HG03457 (cell line): ENCODE measurements at regions not wholly inside any gene's neighbourhood (a gene's known extent, or its start where the extent isn't known, plus 50 kb on each side); places are given as distances from the start of the nearest gene placed in this dataset.

Experiments used
- ATAC-seq: cut with Tn5 transposase; IDR thresholded peaks from one replicate; pipeline ENCODE4 v1.9.1; 2021; ENCODE audit warnings: moderate number of reproducible peaks; ENCODE audit not compliant: unreplicated experiment

DNA sequence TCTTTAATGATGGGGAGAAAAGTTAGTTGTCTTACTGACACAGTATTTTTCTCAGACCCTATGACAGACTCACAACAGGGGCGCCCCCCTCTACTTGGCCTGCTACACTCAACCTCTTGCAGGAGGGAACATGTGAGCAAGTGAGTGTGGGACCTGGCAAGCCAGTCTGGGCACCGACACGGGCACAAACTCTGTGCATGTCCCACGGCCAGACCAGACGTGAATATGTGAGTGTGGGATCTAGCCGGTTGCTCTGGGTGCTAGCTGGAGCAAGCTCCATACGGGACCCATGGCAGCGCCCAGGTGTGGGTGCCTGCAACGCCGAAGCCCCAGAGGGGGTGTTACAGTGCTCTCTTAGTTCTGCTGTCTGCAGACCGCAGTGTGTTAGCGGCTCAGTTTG lies 1437.3 kb upstream of the MIR17HG start:
- ATAC-seq, result no peak

DNA sequence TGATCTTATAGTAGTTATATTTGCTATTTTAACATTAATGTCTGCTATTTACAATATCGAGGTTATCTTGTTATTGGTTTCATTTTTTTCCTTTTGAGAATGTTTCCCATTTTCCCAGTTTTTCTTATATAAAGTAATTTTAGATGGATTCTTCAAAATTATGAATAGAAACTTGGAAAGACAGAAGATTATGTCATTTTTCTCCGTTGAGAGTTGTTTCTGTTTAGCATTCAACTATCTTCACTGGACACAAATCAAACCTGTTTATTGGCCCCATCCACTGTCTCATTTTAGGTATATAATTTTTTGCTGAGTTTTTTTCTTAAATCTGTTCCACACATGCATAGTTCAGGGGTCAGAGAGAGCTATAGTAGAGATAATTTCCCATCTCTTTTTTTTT lies 1430.9 kb upstream of the MIR17HG start:
- no peak for ATAC-seq

- ATAC-seq, result no peak
Observed at GRCh38 chr13:89920461-89920860, 1427.0 kb upstream of the MIR17HG start.

DNA sequence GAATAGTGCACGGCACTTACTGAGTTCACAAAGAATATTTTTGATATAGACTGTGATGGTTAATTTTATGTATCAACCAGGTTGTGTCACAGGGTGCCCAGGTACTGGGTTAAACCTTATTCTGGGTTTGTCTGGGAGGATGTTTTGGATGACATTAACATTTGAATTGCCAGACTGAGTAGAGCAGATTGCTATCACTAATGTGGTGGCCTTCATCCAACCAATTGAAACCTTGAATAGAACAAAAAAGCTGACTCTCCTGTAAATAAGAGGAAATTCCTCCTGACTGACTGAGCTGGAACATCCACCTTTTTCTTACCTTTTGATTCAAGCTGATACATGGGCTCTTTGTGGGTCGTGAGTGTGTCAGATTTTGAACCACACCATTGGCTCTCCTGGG lies 1424.4 kb upstream of the MIR17HG start:
- ATAC-seq, result no peak

GRCh38 chr13:89923736-89924135 lies 1423.8 kb upstream of the MIR17HG start:
- no peak for ATAC-seq

GRCh38 chr13:89925107-89925506 lies 1422.4 kb upstream of the MIR17HG start:
- ATAC-seq, result no peak

- no peak for ATAC-seq
Observed at GRCh38 chr13:89930861-89931260, 1416.6 kb upstream of the MIR17HG start.

DNA sequence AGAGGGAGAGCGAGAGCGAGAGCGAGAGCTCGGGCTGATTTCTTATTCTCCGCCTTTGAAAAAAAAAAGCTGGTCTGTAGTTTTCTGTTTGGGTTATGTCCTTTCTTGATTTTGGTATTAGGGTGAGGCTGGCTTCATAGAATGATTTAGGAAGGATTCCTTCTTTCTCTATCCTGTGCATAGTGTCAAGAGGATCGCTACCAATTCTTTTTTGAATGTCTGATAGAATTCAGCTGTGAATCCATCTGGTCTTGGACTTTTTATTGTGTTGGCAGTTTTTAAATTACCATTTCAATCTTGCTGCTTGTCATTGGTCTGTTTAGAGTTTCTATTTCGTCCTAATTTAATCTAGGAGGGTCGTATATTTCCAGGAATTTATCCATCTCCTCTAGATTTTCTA lies 1414.6 kb upstream of the MIR17HG start:
- no peak for ATAC-seq

DNA sequence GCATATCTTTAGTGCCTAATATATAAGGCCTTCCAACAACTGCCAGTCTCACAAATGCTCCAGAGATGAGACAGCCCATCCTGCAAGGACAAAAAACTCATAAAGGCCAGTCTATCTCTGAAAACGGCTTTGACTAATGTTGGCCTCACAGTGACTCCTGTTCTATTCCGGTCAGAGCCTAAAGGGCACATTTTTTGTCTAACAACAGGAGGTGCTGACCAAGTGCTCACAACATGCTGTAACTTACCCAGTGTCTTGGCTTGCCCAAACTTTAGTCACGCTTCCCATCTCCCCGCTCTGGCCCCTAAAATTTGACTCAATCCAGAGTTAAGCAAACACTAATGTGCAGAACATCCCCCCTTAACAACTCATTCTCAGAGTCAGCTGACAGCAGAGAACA lies 1411.2 kb upstream of the MIR17HG start:
- ATAC-seq, result no peak

GRCh38 chr13:89937420-89937819 lies 1410.1 kb upstream of the MIR17HG start:
- ATAC-seq, result no peak

DNA sequence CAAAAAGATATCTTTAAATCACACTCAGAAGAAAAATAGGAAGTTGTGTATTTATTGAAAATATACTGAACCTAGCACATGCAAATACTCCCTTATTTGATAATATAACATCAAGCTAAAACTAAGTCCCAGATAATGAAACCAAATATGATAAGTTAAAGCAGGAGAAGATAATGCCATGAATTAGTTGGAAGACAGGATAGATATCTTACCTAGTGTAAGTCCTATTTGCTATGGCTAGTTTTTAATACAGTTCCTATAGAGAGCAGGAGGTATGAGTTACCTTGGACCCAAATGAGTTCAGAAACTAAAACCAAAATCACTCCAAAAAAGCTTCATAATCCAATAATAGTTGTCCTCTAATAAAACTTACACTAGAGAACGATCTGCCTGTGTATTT lies 1407.1 kb upstream of the MIR17HG start:
- ATAC-seq, result no peak

DNA sequence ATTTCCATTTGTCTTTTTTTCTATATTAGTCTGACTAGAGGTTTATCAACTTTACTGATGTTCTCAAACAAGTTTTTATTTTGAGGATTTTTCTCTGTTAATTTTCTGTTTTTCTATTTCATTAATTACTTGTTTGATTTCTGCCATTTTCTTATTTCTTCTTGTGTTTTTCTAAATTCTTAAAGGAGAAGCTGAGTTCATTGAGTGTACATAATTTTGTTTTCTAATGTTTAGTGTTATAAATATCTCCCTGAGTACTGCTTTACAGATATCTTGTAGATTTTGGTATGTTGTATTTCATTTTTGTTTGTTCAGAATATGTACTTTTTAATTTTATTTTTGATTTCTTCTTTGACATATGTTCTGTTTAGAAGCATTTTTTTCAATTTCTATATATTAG lies 1404.3 kb upstream of the MIR17HG start:
- ATAC-seq, result no peak

- no peak for ATAC-seq
Observed at GRCh38 chr13:89950225-89950624, 1397.3 kb upstream of the MIR17HG start.

- no peak for ATAC-seq
Observed at GRCh38 chr13:89951341-89951740, 1396.1 kb upstream of the MIR17HG start.

- no peak for ATAC-seq
Observed at GRCh38 chr13:89953581-89953980, 1393.9 kb upstream of the MIR17HG start.

DNA sequence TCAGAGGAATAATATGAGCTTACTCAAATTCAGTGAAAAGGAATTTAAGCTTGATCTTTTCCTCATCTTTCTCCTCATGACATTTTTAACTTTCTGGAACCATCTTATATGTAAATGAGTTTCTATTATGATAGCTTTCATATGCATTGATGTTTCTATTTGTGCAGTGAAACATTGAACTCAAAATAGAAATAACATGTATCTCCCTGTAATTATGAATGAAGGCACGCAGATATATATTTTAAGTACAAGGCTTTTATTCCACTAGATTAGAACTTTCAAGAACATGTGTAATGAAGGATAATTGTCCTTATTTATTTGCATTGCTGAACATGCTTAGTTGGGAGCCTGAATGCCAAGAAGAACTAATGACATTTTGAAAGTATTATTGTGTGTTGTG lies 1391.7 kb upstream of the MIR17HG start:
- no peak for ATAC-seq

DNA sequence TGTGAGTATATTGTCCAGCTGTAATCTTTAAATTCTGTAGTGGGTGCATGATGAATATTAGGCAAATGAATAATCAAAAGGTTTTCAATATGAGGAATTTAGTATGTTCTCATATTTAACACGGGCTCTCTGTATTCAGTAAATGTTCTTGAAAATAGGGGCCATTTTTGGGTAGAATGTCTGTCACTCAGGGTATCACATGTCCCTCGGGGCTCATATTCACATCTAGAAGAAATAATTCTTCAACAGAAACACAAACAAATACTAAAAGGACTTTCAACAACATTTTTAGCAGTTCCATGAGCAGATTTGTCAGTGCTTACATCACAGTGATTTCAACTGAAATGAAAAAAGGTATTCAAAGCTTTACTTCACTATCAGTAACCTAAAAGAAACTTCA lies 1388.4 kb upstream of the MIR17HG start:
- no peak for ATAC-seq

GRCh38 chr13:89965252-89965651 lies 1382.2 kb upstream of the MIR17HG start:
- ATAC-seq, result no peak

- ATAC-seq, result no peak
Observed at GRCh38 chr13:89966524-89966923, 1381.0 kb upstream of the MIR17HG start.

DNA sequence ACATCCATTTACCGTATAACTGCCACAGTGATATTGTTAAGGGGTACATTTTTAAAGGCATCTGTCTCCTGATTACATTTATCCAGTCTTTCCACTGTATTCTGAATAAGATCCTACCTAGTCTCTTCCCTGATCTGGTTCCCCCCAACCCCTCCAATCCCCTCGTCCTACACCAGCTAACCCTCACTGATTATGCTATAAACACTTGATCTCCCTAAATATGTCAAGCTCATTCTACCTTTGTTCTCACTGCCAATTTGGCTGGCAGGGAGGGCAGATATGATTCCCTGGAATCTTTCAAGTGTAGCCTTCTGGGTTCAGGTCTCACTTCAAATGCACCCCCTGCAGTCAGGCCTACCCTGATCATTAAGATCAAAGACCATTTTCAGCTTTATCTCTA lies 1379.8 kb upstream of the MIR17HG start:
- no peak for ATAC-seq

DNA sequence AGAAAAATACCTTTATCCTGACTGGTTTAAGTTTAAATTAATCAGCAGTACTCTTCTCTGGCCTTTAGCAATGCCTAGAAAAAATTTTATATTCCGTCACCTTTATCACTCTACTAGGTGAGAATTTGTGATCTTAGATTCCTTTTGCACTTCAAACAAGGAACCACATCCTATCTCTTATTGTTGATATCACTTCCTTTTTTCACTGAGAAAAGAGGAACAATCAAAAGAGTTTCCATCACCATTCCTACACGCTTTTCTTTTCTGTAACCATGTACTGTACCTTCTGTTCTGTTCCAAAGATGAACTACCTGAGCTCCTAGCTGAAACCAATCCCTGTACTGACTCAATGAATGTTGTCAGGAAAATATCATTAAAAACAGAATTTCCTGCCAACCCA lies 1379.0 kb upstream of the MIR17HG start:
- no peak for ATAC-seq

DNA sequence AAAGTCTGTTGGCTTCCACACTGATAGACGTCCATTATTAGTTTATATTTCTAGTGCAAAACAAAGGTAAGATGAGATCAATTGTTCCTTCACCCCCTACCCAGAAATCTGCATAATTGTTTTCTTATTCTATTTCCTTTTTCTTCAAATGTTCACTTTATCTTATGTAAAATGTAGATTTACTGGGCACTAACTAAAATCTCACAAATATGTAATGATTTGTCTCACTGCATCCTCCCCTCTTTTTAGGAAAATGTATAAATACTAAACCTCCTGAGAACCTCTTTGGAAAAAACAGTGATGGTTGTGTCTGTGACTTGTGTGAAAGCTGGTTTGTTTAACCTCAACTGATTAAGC lies 1377.2 kb upstream of the MIR17HG start:
- no peak for ATAC-seq

- no peak for ATAC-seq
Observed at GRCh38 chr13:89977203-89977602, 1370.3 kb upstream of the MIR17HG start.

DNA sequence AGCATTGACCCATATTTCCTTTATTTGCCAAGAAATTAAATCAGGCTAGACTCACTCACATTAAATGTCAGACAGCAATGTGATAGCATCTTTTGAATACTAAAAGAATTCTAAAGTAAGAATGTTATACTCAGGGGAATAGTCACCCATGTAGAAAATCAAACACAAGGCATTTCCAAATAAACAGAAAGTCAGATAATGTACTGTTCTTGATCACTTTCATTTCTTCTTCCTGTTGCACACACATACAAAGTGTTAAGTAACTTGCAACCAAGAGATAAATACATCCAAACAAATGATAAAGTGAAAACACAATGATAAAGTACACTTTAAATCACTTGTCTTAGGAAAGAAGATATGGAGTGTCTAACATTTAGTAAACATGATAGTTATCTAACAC lies 1366.6 kb upstream of the MIR17HG start:
- no peak for ATAC-seq
